Lower lobe of right lung (tissue), 2 donors: ENCODE measurements at regions not wholly inside any gene's neighbourhood (a gene's known extent, or its start where the extent isn't known, plus 50 kb on each side); places are given as distances from the start of the nearest gene placed in this dataset.

Source experiments
- ATAC-seq, 2 donors: fragments of 200-7000 bp; cut with Tn5 transposase; one replicate each; pipeline ENCODE4 v1.9.1; 2020 to 2022; ENCODE audit warnings: mild to moderate bottlenecking in 2 of 2, moderate library complexity in 2 of 2
- DNase-seq: peaks from one replicate; pipeline ENCODE4 v3.0.0-alpha.2; 2020
- H3K27ac ChIP-seq: fragments of 200-600 bp; one replicate; pipeline ENCODE4 v1.8.0; 2022
- H3K27me3 ChIP-seq: fragments of 200-600 bp; one replicate; pipeline ENCODE4 v1.8.0; 2022; ENCODE audit warnings: low read depth
- H3K36me3 ChIP-seq: fragments of 200-600 bp; one replicate; pipeline ENCODE4 v1.8.0; 2022; ENCODE audit warnings: mild to moderate bottlenecking
- H3K4me1 ChIP-seq: fragments of 200-600 bp; one replicate; pipeline ENCODE4 v1.8.0; 2022
- H3K4me3 ChIP-seq: fragments of 200-600 bp; one replicate; pipeline ENCODE4 v1.8.0; 2022; ENCODE audit warnings: mild to moderate bottlenecking
- H3K9me3 ChIP-seq: fragments of 200-600 bp; one replicate; pipeline ENCODE4 v1.8.0; 2022
- CTCF ChIP-seq: fragments of 200-600 bp; IDR thresholded peaks from one replicate; pipeline ENCODE4 v1.8.0; 2022; ENCODE audit warnings: antibody characterized with exemption, mild to moderate bottlenecking
- intact Hi-C: fragments of 100-400 bp; cut with DNase I; formaldehyde crosslinking; loops from one replicate; pipeline ENCODE4 v1.11.0; 2022
- donor health status: DM: no; HTN: yes; CAD: no; lungs with severe emphysema.

- no peaks in the 10 kb centered on the region for H3K27me3 ChIP-seq
- H3K4me1 ChIP-seq: no peaks in the 10 kb centered on the region
- TF ChIP-seq CTCF: no peak
- H3K27ac ChIP-seq: no peak overlapping the region
- no peaks in the 10 kb centered on the region for H3K36me3 ChIP-seq
- H3K4me3 ChIP-seq: no peak overlapping the region
- no peak for DNase-seq
- ATAC-seq: no peak
- peaks cover 18% of the 10 kb centered on the region for H3K9me3 ChIP-seq
- intact Hi-C loops: no loop called here
Measured at GRCh38 chr6:39998126-39998525, 63.9 kb upstream of the MOCS1 start.

- intact Hi-C loops: no loop called here
- TF ChIP-seq CTCF: no peak
- no peaks in the 10 kb centered on the region for H3K4me1 ChIP-seq
- no peak overlapping the region for H3K4me3 ChIP-seq
- no peaks in the 10 kb centered on the region for H3K36me3 ChIP-seq
- H3K27me3 ChIP-seq: no peaks in the 10 kb centered on the region
- peaks cover 19% of the 10 kb centered on the region for H3K9me3 ChIP-seq
- DNase-seq (no peak), ATAC-seq (no peak)
- no peak overlapping the region for H3K27ac ChIP-seq
Measured at GRCh38 chr6:39997101-39997635, 62.9 kb upstream of the MOCS1 start.

GRCh38 chr6:39995633-39996032 is 61.4 kb upstream of the MOCS1 start:
- intact Hi-C loops: no loop called here

GRCh38 chr6:39992861-39993622 is 58.8 kb upstream of the MOCS1 start:
- DNase-seq (no peak), ATAC-seq (no peak)
- H3K27ac ChIP-seq: no peak overlapping the region
- H3K27me3 ChIP-seq: no peaks in the 10 kb centered on the region
- TF ChIP-seq CTCF: no peak
- no peak overlapping the region for H3K4me3 ChIP-seq
- H3K4me1 ChIP-seq: no peaks in the 10 kb centered on the region
- H3K9me3 ChIP-seq: peaks cover 12% of the 10 kb centered on the region
- H3K36me3 ChIP-seq: no peaks in the 10 kb centered on the region
- intact Hi-C loops: no loop called here

More at GRCh38 chr6:39995633-39996032, 61.4 kb upstream of the MOCS1 start:
- Histone ChIP-seq H3K27me3 (no peaks in the 10 kb centered on the region), H3K27ac (no peak overlapping the region), H3K4me3 (no peak overlapping the region), H3K4me1 (no peaks in the 10 kb centered on the region), H3K9me3 (peaks cover 19% of the 10 kb centered on the region), H3K36me3 (no peaks in the 10 kb centered on the region)
- no peak for DNase-seq
- ATAC-seq: no peak
- TF ChIP-seq CTCF: no peak
